GM04504 (cell line): ENCODE measurements at regions not wholly inside any gene's neighbourhood (a gene's known extent, or its start where the extent isn't known, plus 50 kb on each side); places are given as distances from the start of the nearest gene placed in this dataset.
A peak's percentile ranks its signal among the peaks of the same experiment; 100 is the strongest.

Source experiments
- DNase-seq: peaks from one replicate; pipeline ENCODE4 v3.0.0-alpha.2; 2012; ENCODE audit warnings: low read depth

GRCh38 chr10:28783087-28783486 is 105.8 kb downstream of the BAMBI start:
- DNase-seq = no peak

- DNase-seq = no peak
Observed at GRCh38 chr10:28785018-28785417, 107.7 kb downstream of the BAMBI start.

GRCh38 chr10:28788252-28788651 is 110.9 kb downstream of the BAMBI start:
- no peak for DNase-seq

GRCh38 chr10:28788762-28789161 is 111.4 kb downstream of the BAMBI start:
- DNase-seq = no peak

GRCh38 chr10:28790146-28790545 is 112.8 kb downstream of the BAMBI start:
- no peak for DNase-seq

- DNase-seq = no peak
Observed at GRCh38 chr10:28793482-28793881, 116.2 kb downstream of the BAMBI start.

- DNase-seq = no peak
Observed at GRCh38 chr10:28794986-28795385, 117.7 kb downstream of the BAMBI start.

GRCh38 chr10:28796606-28797512 is 119.5 kb downstream of the BAMBI start:
- peak; percentile 8 for DNase-seq

GRCh38 chr10:28797904-28798371 is 120.6 kb downstream of the BAMBI start:
- no peak for DNase-seq

- DNase-seq = no peak
Observed at GRCh38 chr10:28798428-28798955, 121.2 kb downstream of the BAMBI start.

- DNase-seq = no peak
Observed at GRCh38 chr10:28798964-28799363, 121.6 kb downstream of the BAMBI start.

GRCh38 chr10:28800144-28800543 is 122.8 kb downstream of the BAMBI start:
- DNase-seq = no peak

GRCh38 chr10:28801247-28801646 is 123.9 kb downstream of the BAMBI start:
- DNase-seq = no peak

- no peak for DNase-seq
Observed at GRCh38 chr10:28801869-28802268, 124.5 kb downstream of the BAMBI start.

- no peak for DNase-seq
Observed at GRCh38 chr10:28805390-28805789, 128.1 kb downstream of the BAMBI start.

- DNase-seq = no peak
Observed at GRCh38 chr10:28806488-28806941, 129.2 kb downstream of the BAMBI start.

GRCh38 chr10:28806951-28807759 is 129.8 kb downstream of the BAMBI start:
- no peak for DNase-seq

GRCh38 chr10:28807760-28808613 is 130.7 kb downstream of the BAMBI start:
- no peak for DNase-seq

GRCh38 chr10:28808693-28809092 is 131.4 kb downstream of the BAMBI start:
- DNase-seq = no peak

- peak; percentile 3 for DNase-seq
Observed at GRCh38 chr10:28810057-28810870, 132.9 kb downstream of the BAMBI start.
